GM10248 (cell line): ENCODE measurements at regions not wholly inside any gene's neighbourhood (a gene's known extent, or its start where the extent isn't known, plus 50 kb on each side); places are given as distances from the start of the nearest gene placed in this dataset.
A peak's percentile ranks its signal among the peaks of the same experiment; 100 is the strongest.

Experiments used
- CTCF ChIA-PET: fragments of 300-600 bp; sonication (Branson Sonifier 250); formaldehyde crosslinking; extraction: SDS; loops from one replicate; lab custom pipeline; 2021; ENCODE audit warnings: antibody characterized with exemption; lab: Yijun Ruan, JAX
- POLR2A ChIA-PET: fragments of 350-650 bp; sonication (Branson Sonifier 250); formaldehyde crosslinking; extraction: SDS; loops from one replicate; lab custom pipeline; 2020; ENCODE audit warnings: antibody characterized with exemption; lab: Yijun Ruan, JAX
- DNase-seq: peaks from one replicate; pipeline ENCODE4 v3.0.0; 2012; ENCODE audit errors: extremely low spot score
- TF ChIP-seq, protein P1 (sequence below): IDR thresholded peaks from 2 replicates; pipeline ENCODE4 v1.5.1; 2012; ENCODE audit warnings: mild to moderate bottlenecking, low read depth; ENCODE audit errors: extremely low read depth, missing control alignments, control extremely low read depth

- TF ChIP-seq, protein P1, sequence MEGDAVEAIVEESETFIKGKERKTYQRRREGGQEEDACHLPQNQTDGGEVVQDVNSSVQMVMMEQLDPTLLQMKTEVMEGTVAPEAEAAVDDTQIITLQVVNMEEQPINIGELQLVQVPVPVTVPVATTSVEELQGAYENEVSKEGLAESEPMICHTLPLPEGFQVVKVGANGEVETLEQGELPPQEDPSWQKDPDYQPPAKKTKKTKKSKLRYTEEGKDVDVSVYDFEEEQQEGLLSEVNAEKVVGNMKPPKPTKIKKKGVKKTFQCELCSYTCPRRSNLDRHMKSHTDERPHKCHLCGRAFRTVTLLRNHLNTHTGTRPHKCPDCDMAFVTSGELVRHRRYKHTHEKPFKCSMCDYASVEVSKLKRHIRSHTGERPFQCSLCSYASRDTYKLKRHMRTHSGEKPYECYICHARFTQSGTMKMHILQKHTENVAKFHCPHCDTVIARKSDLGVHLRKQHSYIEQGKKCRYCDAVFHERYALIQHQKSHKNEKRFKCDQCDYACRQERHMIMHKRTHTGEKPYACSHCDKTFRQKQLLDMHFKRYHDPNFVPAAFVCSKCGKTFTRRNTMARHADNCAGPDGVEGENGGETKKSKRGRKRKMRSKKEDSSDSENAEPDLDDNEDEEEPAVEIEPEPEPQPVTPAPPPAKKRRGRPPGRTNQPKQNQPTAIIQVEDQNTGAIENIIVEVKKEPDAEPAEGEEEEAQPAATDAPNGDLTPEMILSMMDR = no peak
- POLR2A ChIA-PET = no interaction called here
- no peak for DNase-seq
- CTCF ChIA-PET = interaction anchor here (1.0 to 1.8 kb wide), 4 partner anchors 11 to 825 kb away, joined by 3 to 10 read pairs (median 4); no protein-coding TSS in a partner anchor
These were observed 320.7 kb downstream of the BTG1 start for GRCh38 chr12:91824991-91825390.

GRCh38 chr12:91819132-91819447 is 326.6 kb downstream of the BTG1 start:
- ChIA-PET CTCF (interaction anchor here (1.3 to 2.8 kb wide), 3 partner anchors 9 to 22 kb away, joined by 4 to 11 read pairs (median 11); no protein-coding TSS in a partner anchor), POLR2A (no interaction called here)
- TF ChIP-seq, protein P1 = no peak
- no peak for DNase-seq

DNA sequence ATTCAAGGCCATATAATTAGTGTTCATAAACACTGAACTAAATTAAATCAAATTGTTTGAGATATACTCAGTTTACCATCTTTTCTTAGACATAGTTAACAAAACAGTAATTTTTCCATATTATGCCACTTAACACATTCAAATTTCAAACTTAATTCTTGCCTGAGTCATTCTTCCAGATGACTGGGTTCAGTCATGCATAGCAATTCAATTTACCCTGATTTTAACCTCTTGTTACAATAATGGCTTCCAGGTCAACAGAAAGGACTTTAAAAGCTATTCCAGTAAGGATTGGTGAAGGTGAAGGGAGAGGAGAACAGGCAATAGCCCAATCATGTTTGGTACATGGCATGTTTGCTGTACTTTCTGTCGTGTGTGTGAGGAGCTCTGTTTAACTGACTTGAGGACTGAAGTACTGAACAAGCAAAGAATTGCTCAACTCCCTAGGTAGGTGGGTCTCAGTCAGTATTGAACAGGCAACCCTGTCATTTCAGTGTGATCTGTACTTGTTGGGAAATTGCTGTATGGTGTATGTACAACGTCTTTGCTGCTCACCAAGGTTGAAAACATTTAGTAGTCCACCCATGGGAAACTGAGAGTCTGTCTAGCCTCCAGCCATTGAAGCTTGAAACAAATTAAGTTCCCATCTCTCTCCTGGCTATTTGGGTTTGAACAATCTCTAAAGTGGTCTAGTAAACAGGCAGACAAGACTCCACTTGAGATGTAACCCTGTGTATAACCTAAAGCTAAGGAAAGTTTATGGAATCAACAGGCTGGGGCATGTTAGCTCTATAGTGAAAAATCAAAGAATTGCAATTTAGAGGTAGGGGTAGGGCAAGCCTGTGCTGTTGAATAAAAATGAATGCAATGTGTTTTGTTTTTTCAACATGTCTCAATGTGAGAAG is 327.2 kb downstream of the BTG1 start:
- POLR2A ChIA-PET = no interaction called here
- no peak for DNase-seq
- TF ChIP-seq, protein P1 = no peak
- CTCF ChIA-PET = interaction anchor here (1.3 to 2.8 kb wide), 3 partner anchors 10 to 22 kb away, joined by 4 to 11 read pairs (median 11); no protein-coding TSS in a partner anchor

GRCh38 chr12:91817517-91817916 is 328.1 kb downstream of the BTG1 start:
- ChIA-PET CTCF (interaction anchor here (2.8 kb wide), 1 partner anchor 11 kb away, joined by 11 read pairs; no protein-coding TSS in a partner anchor), POLR2A (no interaction called here)
- DNase-seq = no peak
- TF ChIP-seq, protein P1 = no peak

- no peak for DNase-seq
- TF ChIP-seq, protein P1 = no peak
- CTCF ChIA-PET = interaction anchor here (0.7 to 4.9 kb wide), 8 partner anchors 9 to 28 kb away, joined by 3 to 35 read pairs (median 4); no protein-coding TSS in a partner anchor
- POLR2A ChIA-PET = no interaction called here
These were observed 331.9 kb downstream of the BTG1 start for GRCh38 chr12:91813701-91814100.

GRCh38 chr12:91811481-91812287 is 334.0 kb downstream of the BTG1 start:
- ChIA-PET POLR2A (interaction anchor here (1.0 kb wide), 2 partner anchors 334 kb away, joined by 3 read pairs; partner anchors contain the start of gene BTG1), CTCF (interaction anchor here (0.7 to 4.9 kb wide), 67 partner anchors 9 to 849 kb away, joined by 3 to 35 read pairs (median 4); no protein-coding TSS in a partner anchor)
- DNase-seq = peak; percentile 27

More at GRCh38 chr12:91811481-91812287, 334.0 kb downstream of the BTG1 start:
- TF ChIP-seq, protein P1 = peak; percentile 69
